HCT116 (cell line): ENCODE measurements at regions not wholly inside any gene's neighbourhood (a gene's known extent, or its start where the extent isn't known, plus 50 kb on each side); places are given as distances from the start of the nearest gene placed in this dataset.

Source experiments
- ATAC-seq: fragments of 200-7000 bp; cut with Tn5 transposase; 2 replicates; pipeline ENCODE4 v1.9.1; 2020; ENCODE audit warnings: mild to moderate bottlenecking, moderate library complexity
- BruUV-seq: library from RNA; stranded (reverse); fragments of 400-500 nt; replicated peaks from 2 replicates; lab custom pipeline; 2021; lab: Mats Ljungman, UMichigan
- CTCF ChIA-PET: fragments of 300-600 bp; sonication (Branson Sonifier 250); formaldehyde crosslinking; loops from one replicate; lab custom pipeline; 2021; ENCODE audit warnings: antibody characterized with exemption; lab: Charles Lee
- POLR2A ChIA-PET: fragments of 300-600, 350-600 bp; sonication (Branson Sonifier 250); formaldehyde crosslinking; loops from one replicate; lab custom pipeline; 2021; ENCODE audit warnings: antibody characterized with exemption; lab: Charles Lee
- RAD21 ChIA-PET, 2 experiments: fragments of 300-600 bp; sonication (Branson Sonifier 250); formaldehyde crosslinking; loops; one replicate each; lab custom pipeline; 2023; ENCODE audit warnings: low total read pairs in 2 of 2; ENCODE audit not compliant: uncharacterized antibody in 2 of 2, unreplicated experiment in 2 of 2, low non-redundant PET in 1 of 2; lab: Charles Lee
- DNase-seq: peaks from one replicate; pipeline ENCODE4 v3.0.0-alpha.2; 2010; ENCODE audit warnings: low read depth, low spot score
- H2AFZ ChIP-seq: fragments of 200-600 bp; shearing (Covaris generic), sonication (generic); 2 replicates; pipeline ENCODE4 v1.6.1; 2017; ENCODE audit warnings: low read depth, mixed run types, mixed read lengths, antibody characterized with exemption, low read length; ENCODE audit not compliant: poor library complexity, severe bottlenecking
- H3K27ac ChIP-seq: 2 replicates; pipeline ENCODE4 v1.5.1; 2012; ENCODE audit warnings: low read depth, low read length
- H3K27me3 ChIP-seq: fragments of 200-600 bp; sonication (generic); 2 replicates; pipeline ENCODE4 v1.6.1; 2016; ENCODE audit warnings: mixed run types, low read length, mixed read lengths; ENCODE audit not compliant: insufficient read depth
- H3K36me3 ChIP-seq, 2 experiments: fragments of 200-500 bp in 1 of 2; fragments of 200-600 bp in 1 of 2; sonication (Bioruptor generic) in 1 of 2; sonication (generic) in 1 of 2; 2 replicates each; pipeline versions ENCODE4 v1.5.1 to v1.6.1; 2014 to 2016; ENCODE audit warnings: low read length in 2 of 2, inconsistent platforms in 1 of 2, mixed read lengths in 1 of 2, mixed run types in 1 of 2; ENCODE audit not compliant: insufficient read depth in 2 of 2, control insufficient read depth in 1 of 2
- H3K4me1 ChIP-seq, 2 experiments: fragments of 200-600 bp in 1 of 2; sonication (generic) in 1 of 2; 2 replicates each; pipeline versions ENCODE4 v1.5.1 to v1.6.1; 2012 to 2017; ENCODE audit warnings: low read length in 2 of 2, inconsistent platforms in 1 of 2, mild to moderate bottlenecking in 1 of 2, mixed read lengths in 1 of 2, mixed run types in 1 of 2, moderate library complexity in 1 of 2; ENCODE audit not compliant: insufficient read depth in 2 of 2, control insufficient read depth in 1 of 2
- H3K4me2 ChIP-seq: fragments of 200-600 bp; sonication (generic); 2 replicates; pipeline ENCODE4 v1.6.1; 2017; ENCODE audit warnings: mixed run types, low read length, mixed read lengths
- H3K4me3 ChIP-seq, 2 experiments: fragments of 200-600 bp in 1 of 2; sonication (generic) in 1 of 2; replicated peaks in 1 of 2; 2 replicates each; pipeline ENCODE4 v1.5.1; 2011 to 2016; ENCODE audit warnings: low read length in 2 of 2, control low read depth in 1 of 2, low read depth in 1 of 2, mild to moderate bottlenecking in 1 of 2, mixed read lengths in 1 of 2, mixed run types in 1 of 2
- H3K79me2 ChIP-seq: fragments of 200-600 bp; sonication (generic); 2 replicates; pipeline ENCODE4 v1.6.1; 2017; ENCODE audit warnings: mild to moderate bottlenecking, mixed run types, low read length, moderate library complexity, mixed read lengths; ENCODE audit not compliant: insufficient read depth
- H3K9ac ChIP-seq: fragments of 200-600 bp; sonication (generic); 2 replicates; pipeline ENCODE4 v1.6.1; 2016; ENCODE audit warnings: low read length, mixed read lengths
- H3K9me2 ChIP-seq: fragments of 200-600 bp; sonication (generic), shearing (Covaris generic); 2 replicates; pipeline ENCODE4 v1.6.1; 2017; ENCODE audit warnings: mixed run types, mild to moderate bottlenecking, moderate library complexity; ENCODE audit not compliant: insufficient read depth
- H3K9me3 ChIP-seq, 2 experiments: fragments of 200-500 bp in 1 of 2; fragments of 200-600 bp in 1 of 2; sonication (Bioruptor generic) in 1 of 2; sonication (generic) in 1 of 2; 2 replicates each; pipeline ENCODE4 v1.6.1; 2014 to 2017; ENCODE audit warnings: low read length in 2 of 2, mixed read lengths in 2 of 2, inconsistent platforms in 1 of 2, low read depth in 1 of 2, mild to moderate bottlenecking in 1 of 2, mixed run types in 1 of 2, moderate library complexity in 1 of 2; ENCODE audit not compliant: control insufficient read depth in 1 of 2, insufficient read depth in 1 of 2
- H4K20me1 ChIP-seq: fragments of 200-600 bp; sonication (generic), shearing (Covaris generic); 2 replicates; pipeline ENCODE4 v1.6.1; 2017; ENCODE audit warnings: mixed run types, mild to moderate bottlenecking, moderate library complexity; ENCODE audit not compliant: insufficient read depth
- CBX3 ChIP-seq: IDR thresholded peaks from 2 replicates; pipeline ENCODE4 v1.6.1; 2012; ENCODE audit warnings: low read depth
- CTCF ChIP-seq, 3 experiments: fragments of 200-600 bp in 1 of 3; sonication (generic) in 1 of 3; IDR thresholded peaks in 2 of 3; conservative IDR thresholded peaks in 1 of 3; 2 replicates each; pipeline ENCODE4 v1.5.1; 2012 to 2017; ENCODE audit warnings: low read depth in 2 of 3, low read length in 2 of 3, antibody characterized with exemption in 1 of 3, borderline replicate concordance in 1 of 3, control low read depth in 1 of 3, mild to moderate bottlenecking in 1 of 3, mixed read lengths in 1 of 3, mixed run types in 1 of 3, moderate library complexity in 1 of 3; ENCODE audit not compliant: insufficient read depth in 1 of 3
- EGR1 ChIP-seq: IDR thresholded peaks from 2 replicates; pipeline ENCODE4 v1.6.1; 2012; ENCODE audit warnings: low read depth
- EZH2 ChIP-seq: fragments of 200-600 bp; sonication (generic); IDR thresholded peaks from 2 replicates; pipeline ENCODE4 v1.6.1; 2017; ENCODE audit warnings: antibody characterized with exemption, mixed run types
- EZH2phosphoT487 ChIP-seq: fragments of 200-600 bp; IDR thresholded peaks from 2 replicates; pipeline ENCODE4 v1.6.1; 2018; ENCODE audit warnings: antibody characterized with exemption, borderline replicate concordance
- FOSL1 ChIP-seq: IDR thresholded peaks from 2 replicates; pipeline ENCODE4 v1.6.1; 2012; ENCODE audit warnings: low read depth
- JUND ChIP-seq: IDR thresholded peaks from 2 replicates; pipeline ENCODE4 v1.6.1; 2012
- MAX ChIP-seq: IDR thresholded peaks from 2 replicates; pipeline ENCODE4 v1.6.1; 2012
- POLR2A ChIP-seq: IDR thresholded peaks from 2 replicates; pipeline ENCODE4 v1.7.0; 2011; ENCODE audit warnings: borderline replicate concordance; ENCODE audit not compliant: insufficient read depth, insufficient read length; ENCODE audit errors: extremely low read depth
- POLR2AphosphoS5 ChIP-seq: IDR thresholded peaks from 2 replicates; pipeline ENCODE4 v1.6.1; 2011; ENCODE audit warnings: mild to moderate bottlenecking, low read depth, low read length, moderate library complexity
- RAD21 ChIP-seq: IDR thresholded peaks from 2 replicates; pipeline ENCODE4 v1.6.1; 2012; ENCODE audit warnings: low read depth, mild to moderate bottlenecking
- REST ChIP-seq: IDR thresholded peaks from 2 replicates; pipeline ENCODE4 v1.6.1; 2012; ENCODE audit warnings: low read depth
- SIN3A ChIP-seq: IDR thresholded peaks from 2 replicates; pipeline ENCODE4 v1.6.1; 2012; ENCODE audit warnings: low read depth
- TCF7L2 ChIP-seq: IDR thresholded peaks from 2 replicates; pipeline ENCODE4 v1.7.0; 2011; ENCODE audit warnings: borderline replicate concordance, inconsistent platforms; ENCODE audit not compliant: insufficient read depth, insufficient read length; ENCODE audit errors: extremely low read depth
- YY1 ChIP-seq: IDR thresholded peaks from 2 replicates; pipeline ENCODE4 v1.6.1; 2011; ENCODE audit warnings: low read length, low read depth, moderate library complexity, mild to moderate bottlenecking; ENCODE audit not compliant: insufficient replicate concordance; ENCODE audit errors: extremely low read depth
- ZBTB33 ChIP-seq: IDR thresholded peaks from 2 replicates; pipeline ENCODE4 v1.6.1; 2011; ENCODE audit warnings: mild to moderate bottlenecking, low read length, moderate library complexity; ENCODE audit not compliant: insufficient replicate concordance; ENCODE audit errors: extremely low read depth
- ZFX ChIP-seq: fragments of 450-650 bp; IDR thresholded peaks from 2 replicates; pipeline ENCODE4 v1.6.1; 2017
- intact Hi-C: fragments of 100-400 bp; cut with micrococcal nuclease; formaldehyde crosslinking; loops from 2 replicates; pipeline ENCODE4 v1.10.0; 2022

- ATAC-seq: no peak
These were observed 62.6 kb upstream of the TMEM244 start for GRCh38 chr6:129923530-129924250.

More at GRCh38 chr6:129923530-129924250, 62.6 kb upstream of the TMEM244 start:
- CTCF ChIA-PET: no interaction called here
- H3K27me3 ChIP-seq: no peaks in the 10 kb centered on the region
- no peak overlapping the region for H3K27ac ChIP-seq
- H3K4me2 ChIP-seq: no peak overlapping the region
- RAD21 ChIA-PET: no interaction called here
- TF ChIP-seq MAX (no peak), FOSL1 (no peak), JUND (no peak), ZBTB33 (no peak), CBX3 (no peak), YY1 (no peak), SIN3A (no peak), POLR2AphosphoS5 (no peak), TCF7L2 (no peak), CTCF (IDR thresholded peaks at IDR 0.05 in 2 of 3, conservative IDR thresholded peaks at IDR 0.05 in 1 of 3; ENCODE audit: borderline replicate concordance in 1 of 3, insufficient read depth in 1 of 3, low read depth in 2 of 3, low read length in 2 of 3) (no peak), EZH2phosphoT487 (no peak), POLR2A (no peak), ZFX (no peak), EGR1 (no peak), EZH2 (no peak), REST (no peak), RAD21 (no peak)
- no peaks in the 10 kb centered on the region for H3K36me3 ChIP-seq
- intact Hi-C loops: no loop called here
- no peaks in the 10 kb centered on the region for H3K79me2 ChIP-seq
- no peaks in the 10 kb centered on the region for H3K4me1 ChIP-seq
- no peak for DNase-seq
- no peaks in the 10 kb centered on the region for H3K9me2 ChIP-seq
- no peaks in the 10 kb centered on the region for H4K20me1 ChIP-seq
- BruUV-seq: no TSS peak
- no peak overlapping the region for H3K9ac ChIP-seq
- H3K9me3 ChIP-seq: no peaks in the 10 kb centered on the region
- no peak overlapping the region for H3K4me3 ChIP-seq
- no peak overlapping the region for H2AFZ ChIP-seq
- POLR2A ChIA-PET: no interaction called here
